Endothelial cell of umbilical vein (primary cell): ENCODE measurements at regions not wholly inside any gene's neighbourhood (a gene's known extent, or its start where the extent isn't known, plus 50 kb on each side); places are given as distances from the start of the nearest gene placed in this dataset.

Source experiments
- BruUV-seq: library from RNA; stranded (reverse); fragments of 400-500 nt; replicated peaks from 2 replicates; lab custom pipeline; 2021; lab: Mats Ljungman, UMichigan
- CTCF ChIA-PET: fragments of 300-600, 350-600 bp; sonication (Branson Sonifier 250); formaldehyde crosslinking; loops from one replicate; lab custom pipeline; 2021; ENCODE audit warnings: antibody characterized with exemption, inconsistent platforms; lab: Charles Lee
- POLR2A ChIA-PET: fragments of 300-600, 350-600 bp; sonication (Branson Sonifier 250); formaldehyde crosslinking; loops from one replicate; lab custom pipeline; 2021; ENCODE audit warnings: antibody characterized with exemption, inconsistent platforms; lab: Charles Lee
- DNase-seq: peaks from one replicate; pipeline ENCODE4 v3.0.0-alpha.2; 2011; ENCODE audit warnings: low read depth, low spot score
- FAIRE-seq: peaks from 2 replicates; lab custom pipeline; 2011; peaks lifted over from hg19 to GRCh38; lab: Jason Lieb, UNC
- H2AFZ ChIP-seq: 2 replicates; pipeline ENCODE4 v1.6.0; 2012; ENCODE audit warnings: low read depth, low read length, control low read depth, inconsistent platforms
- H3K27ac ChIP-seq: 2 replicates; pipeline ENCODE4 v1.5.1; 2011; ENCODE audit warnings: low read depth, mild to moderate bottlenecking, control low read depth, low read length, moderate library complexity; ENCODE audit not compliant: insufficient read depth
- H3K27me3 ChIP-seq, 2 experiments: 2 replicates each; pipeline versions ENCODE4 v1.6.0 to v1.6.1; 2011; ENCODE audit warnings: low read length in 2 of 2, mixed read lengths in 1 of 2; ENCODE audit not compliant: control insufficient read depth in 2 of 2, insufficient read depth in 2 of 2
- H3K36me3 ChIP-seq, 2 experiments: 2 replicates in 1 of 2; 3 replicates in 1 of 2; pipeline ENCODE4 v1.5.1; 2011; ENCODE audit warnings: low read length in 2 of 2, mild to moderate bottlenecking in 1 of 2, moderate library complexity in 1 of 2; ENCODE audit not compliant: control insufficient read depth in 2 of 2, insufficient read depth in 2 of 2; ENCODE audit errors: extremely low read depth in 1 of 2
- H3K4me1 ChIP-seq: 3 replicates; pipeline ENCODE4 v1.5.1; 2011; ENCODE audit warnings: mild to moderate bottlenecking, low read length; ENCODE audit not compliant: control insufficient read depth, insufficient read depth; ENCODE audit errors: extremely low read depth
- H3K4me2 ChIP-seq: 2 replicates; pipeline ENCODE4 v1.6.1; 2011; ENCODE audit warnings: low read length, control low read depth, mixed read lengths; ENCODE audit not compliant: insufficient read depth
- H3K4me3 ChIP-seq, 3 experiments: fragments of 200-600 bp in 1 of 3; sonication (generic), shearing (Covaris generic) in 1 of 3; replicated peaks in 1 of 3; 2 replicates each; pipeline ENCODE4 v1.5.1; 2011 to 2016; ENCODE audit warnings: control low read depth in 3 of 3, low read length in 3 of 3, mild to moderate bottlenecking in 2 of 3, inconsistent platforms in 1 of 3, low read depth in 1 of 3, moderate library complexity in 1 of 3; ENCODE audit not compliant: insufficient read depth in 1 of 3
- H3K79me2 ChIP-seq: 2 replicates; pipeline ENCODE4 v1.6.0; 2012; ENCODE audit warnings: low read length, inconsistent platforms; ENCODE audit not compliant: control insufficient read depth, insufficient read depth
- H3K9ac ChIP-seq: replicated peaks from 2 replicates; pipeline ENCODE3; 2011; ENCODE audit warnings: low read length, control low read depth; ENCODE audit not compliant: insufficient read depth; ENCODE audit errors: extremely low read depth
- H3K9me1 ChIP-seq: replicated peaks from 3 replicates; pipeline ENCODE4 v1.6.0; 2011; ENCODE audit warnings: mild to moderate bottlenecking, low read length; ENCODE audit not compliant: control insufficient read depth, insufficient read depth; ENCODE audit errors: extremely low read depth
- H3K9me3 ChIP-seq: replicated peaks from 2 replicates; pipeline ENCODE4 v1.5.1; 2012; ENCODE audit warnings: low read length, inconsistent platforms; ENCODE audit not compliant: control insufficient read depth, insufficient read depth
- H4K20me1 ChIP-seq: replicated peaks from 2 replicates; pipeline ENCODE3; 2011; ENCODE audit warnings: mild to moderate bottlenecking, low read length; ENCODE audit not compliant: control insufficient read depth, insufficient read depth; ENCODE audit errors: extremely low read depth
- CTCF ChIP-seq, 2 donors: IDR thresholded peaks; 1 replicate in 1 of 2; 2 replicates in 1 of 2; pipeline ENCODE4 v1.5.1; 2011; ENCODE audit warnings: low read length in 2 of 2, mild to moderate bottlenecking in 2 of 2, moderate library complexity in 2 of 2, control low read depth in 1 of 2, inconsistent platforms in 1 of 2, low read depth in 1 of 2; ENCODE audit not compliant: insufficient read depth in 1 of 2; ENCODE audit errors: extremely low read depth in 1 of 2
- EZH2 ChIP-seq: IDR thresholded peaks from 2 replicates; pipeline ENCODE4 v1.6.1; 2012; ENCODE audit warnings: borderline replicate concordance, low read depth, mild to moderate bottlenecking, moderate library complexity, low read length, inconsistent platforms; ENCODE audit not compliant: severe bottlenecking
- FOS ChIP-seq: IDR thresholded peaks from 2 replicates; pipeline ENCODE4 v1.6.1; 2011; ENCODE audit warnings: mild to moderate bottlenecking, low read length, moderate library complexity, borderline replicate concordance; ENCODE audit not compliant: insufficient read depth
- GATA2 ChIP-seq: IDR thresholded peaks from 2 replicates; pipeline ENCODE4 v1.7.0; 2011; ENCODE audit warnings: low read depth, mild to moderate bottlenecking, moderate library complexity, mixed read lengths, low read length; ENCODE audit not compliant: insufficient read length, insufficient read depth
- JUN ChIP-seq: IDR thresholded peaks from 2 replicates; pipeline ENCODE4 v1.6.1; 2011; ENCODE audit warnings: borderline replicate concordance, low read depth; ENCODE audit not compliant: insufficient read length, insufficient read depth
- MAX ChIP-seq: IDR thresholded peaks from 2 replicates; pipeline ENCODE4 v1.6.1; 2011; ENCODE audit not compliant: insufficient read depth, insufficient read length
- MYC ChIP-seq: IDR thresholded peaks from one replicate; pipeline ENCODE4 v1.6.1; 2011; ENCODE audit warnings: mild to moderate bottlenecking, low read depth, low read length
- POLR2A ChIP-seq: IDR thresholded peaks from 2 replicates; pipeline ENCODE4 v1.6.1; 2012; ENCODE audit warnings: low read depth, mild to moderate bottlenecking, control low read depth, low read length
- POLR2AphosphoS5 ChIP-seq: IDR thresholded peaks from 2 replicates; pipeline ENCODE4 v1.6.1; 2012; ENCODE audit warnings: low read depth, mild to moderate bottlenecking, control low read depth, low read length, moderate library complexity; ENCODE audit not compliant: insufficient read depth
- dilution Hi-C: fragments of 300-500 bp; cut with MboI; formaldehyde crosslinking; loops from one replicate; pipeline ENCODE4 v1.15.0; 2019; ENCODE audit warnings: low sequenced_read_pairs; ENCODE audit not compliant: extremely low pct_ligation_motif_present
- intact Hi-C: fragments of 100-400 bp; cut with micrococcal nuclease; formaldehyde crosslinking; loops from one replicate; pipeline ENCODE4 v1.10.0; 2022

- Histone ChIP-seq H2AFZ (no peak overlapping the region), H3K4me1 (no peaks in the 10 kb centered on the region), H4K20me1 (no peaks in the 10 kb centered on the region), H3K9me3 (peaks cover 2% of the 10 kb centered on the region), H3K4me3 (no peak overlapping the region), H3K27ac (no peak overlapping the region), H3K79me2 (no peaks in the 10 kb centered on the region), H3K9ac (no peak overlapping the region), H3K36me3 (no peaks in the 10 kb centered on the region), H3K27me3 (no peaks in the 10 kb centered on the region), H3K9me1 (no peaks in the 10 kb centered on the region), H3K4me2 (no peak overlapping the region)
- dilution Hi-C loops (no loop called here), intact Hi-C loops (no loop called here)
- DNase-seq (no peak), FAIRE-seq (no peak)
- ChIA-PET CTCF (no interaction called here), POLR2A (no interaction called here)
- no TSS peak for BruUV-seq
- TF ChIP-seq FOS, result no peak
- TF ChIP-seq MAX, result no peak
- TF ChIP-seq POLR2A, result no peak
- no peak for TF ChIP-seq CTCF (IDR thresholded peaks at IDR 0.05; ENCODE audit: extremely low read depth in 1 of 2, insufficient read depth in 1 of 2, low read depth in 1 of 2, low read length in 2 of 2)
- TF ChIP-seq MYC, result no peak
- no peak for TF ChIP-seq JUN
- no peak for TF ChIP-seq GATA2
- no peak for TF ChIP-seq EZH2
- no peak for TF ChIP-seq POLR2AphosphoS5
Measured at GRCh38 chr14:41072776-41073175, 533.9 kb upstream of the LRFN5 start.
